T-cell (primary cell): ENCODE measurements at regions not wholly inside any gene's neighbourhood (a gene's known extent, or its start where the extent isn't known, plus 50 kb on each side); places are given as distances from the start of the nearest gene placed in this dataset.

Experiments
- ATAC-seq, 4 experiments: fragments of 200-7000 bp in 3 of 4; fragments of 150-1000 bp in 1 of 4; cut with Tn5 transposase; replicated peaks in 1 of 4; 1 replicate in 3 of 4; 2 replicates in 1 of 4; pipeline ENCODE4 v1.10.0; 2021; ENCODE audit warnings: moderate library complexity in 3 of 4, mild to moderate bottlenecking in 2 of 4, moderate number of reproducible peaks in 1 of 4
- CTCF ChIA-PET, 2 donors: fragments of 300-600 bp; sonication (Branson Sonifier 250); formaldehyde crosslinking; loops; one replicate each; lab custom pipeline; 2022; ENCODE audit warnings: antibody characterized with exemption in 2 of 2; lab: Charles Lee
- POLR2A ChIA-PET, 2 donors: fragments of 300-600 bp; sonication (Branson Sonifier 250); formaldehyde crosslinking; loops; one replicate each; lab custom pipeline; 2022; ENCODE audit warnings: antibody characterized with exemption in 2 of 2; lab: Charles Lee
- DNase-seq, 35 experiments: peaks; one replicate each; pipeline versions ENCODE4 v3.0.0 to v3.0.0-alpha.2; 2013 to 2023
- H3K27ac ChIP-seq: one replicate; pipeline ENCODE4 v1.5.1; 2013; ENCODE audit warnings: low read length
- H3K27me3 ChIP-seq, 2 experiments: replicated peaks in 1 of 2; 1 replicate in 1 of 2; 2 replicates in 1 of 2; pipeline versions ENCODE4 v1.6.1 to v1.7.0; 2013; ENCODE audit warnings: low read length in 1 of 2, mixed read lengths in 1 of 2; ENCODE audit not compliant: control insufficient read depth in 2 of 2, insufficient read depth in 2 of 2; ENCODE audit errors: extremely low read depth in 1 of 2
- H3K36me3 ChIP-seq, 2 donors: 1 replicate in 1 of 2; 2 replicates in 1 of 2; pipeline versions ENCODE4 v1.6.1 to v1.7.0; 2013; ENCODE audit warnings: low read length in 1 of 2; ENCODE audit not compliant: control insufficient read depth in 2 of 2, insufficient read depth in 1 of 2; ENCODE audit errors: extremely low read depth in 1 of 2
- H3K4me1 ChIP-seq, 2 experiments: 1 replicate in 1 of 2; 2 replicates in 1 of 2; pipeline versions ENCODE4 v1.6.1 to v1.7.0; 2013; ENCODE audit warnings: low read length in 2 of 2, mixed read lengths in 1 of 2; ENCODE audit not compliant: insufficient read depth in 2 of 2, control insufficient read depth in 1 of 2; ENCODE audit errors: extremely low read depth in 1 of 2
- H3K4me3 ChIP-seq, 2 donors: 1 replicate in 1 of 2; 2 replicates in 1 of 2; pipeline versions ENCODE4 v1.5.1 to v1.7.0; 2013; ENCODE audit warnings: mild to moderate bottlenecking in 2 of 2, low read length in 1 of 2, moderate library complexity in 1 of 2; ENCODE audit not compliant: control insufficient read depth in 1 of 2; ENCODE audit errors: extremely low read depth in 1 of 2
- H3K9me3 ChIP-seq: 2 replicates; pipeline ENCODE4 v1.7.0; 2013
- H3K27ac Mint-ChIP-seq, 2 donors: one replicate each; pipeline ENCODE4 v1.8.0; 2020 to 2021; ENCODE audit warnings: mild to moderate bottlenecking in 2 of 2, mixed read lengths in 2 of 2
- H3K27me3 Mint-ChIP-seq, 2 donors: one replicate each; pipeline ENCODE4 v1.8.0; 2021 to 2022; ENCODE audit warnings: mixed read lengths in 2 of 2
- H3K36me3 Mint-ChIP-seq: one replicate; pipeline ENCODE4 v1.8.0; 2021; ENCODE audit warnings: mixed read lengths
- H3K4me1 Mint-ChIP-seq, 3 donors: one replicate each; pipeline ENCODE4 v1.8.0; 2020 to 2022; ENCODE audit warnings: mixed read lengths in 3 of 3, mild to moderate bottlenecking in 1 of 3
- H3K4me3 Mint-ChIP-seq, 3 donors: one replicate each; pipeline ENCODE4 v1.8.0; 2020 to 2022; ENCODE audit warnings: mild to moderate bottlenecking in 3 of 3, mixed read lengths in 3 of 3, moderate library complexity in 3 of 3
- H3K9me3 Mint-ChIP-seq, 3 donors: one replicate each; pipeline ENCODE4 v1.8.0; 2020 to 2022; ENCODE audit warnings: mixed read lengths in 3 of 3
- WGBS: methylation state at CpG from one replicate; pipeline ENCODE4 v1.1.5; 2013; ENCODE audit warnings: missing lambda C conversion rate; ENCODE audit not compliant: insufficient coverage; 5-methylcytosine and 5-hydroxymethylcytosine counted together

- H3K4me3 Mint-ChIP-seq, result no peak overlapping the region
- H3K36me3 Mint-ChIP-seq, result no peaks in the 10 kb centered on the region
- no peaks in the 10 kb centered on the region for H3K4me1 Mint-ChIP-seq
- no peak overlapping the region for H3K27ac Mint-ChIP-seq
- no peak for ATAC-seq
- Histone ChIP-seq H3K27ac (no peak overlapping the region), H3K27me3 (no peaks in the 10 kb centered on the region), H3K4me3 (no peak overlapping the region), H3K36me3 (no peaks in the 10 kb centered on the region), H3K9me3 (no peaks in the 10 kb centered on the region), H3K4me1 (no peaks in the 10 kb centered on the region)
- ChIA-PET CTCF (no interaction called here), POLR2A (interaction anchor here in 1 of 2 donors (0.6 kb wide), 1 partner anchor 66 kb away, joined by 3 read pairs; no protein-coding TSS in a partner anchor)
- peaks cover 0 to 6% (median 4%) of the 10 kb centered on the region in 3 donors for H3K9me3 Mint-ChIP-seq
- DNase-seq, result no peak
- H3K27me3 Mint-ChIP-seq, result peaks cover 2 to 7% of the 10 kb centered on the region in 2 donors
- WGBS, result no CpG with 5 or more reads among the region's 1 CpG
These were observed 50.1 kb upstream of the EFEMP1 start for GRCh38 chr2:55973673-55974072.

- ChIA-PET POLR2A (no interaction called here), CTCF (no interaction called here)
These were observed 53.1 kb upstream of the EFEMP1 start for GRCh38 chr2:55976681-55977080.

GRCh38 chr2:55985406-55985805 lies 61.8 kb upstream of the EFEMP1 start:
- no CpG with 5 or more reads among the region's 1 CpG for WGBS

More at GRCh38 chr2:55976681-55977080, 53.1 kb upstream of the EFEMP1 start:
- Mint-ChIP-seq H3K9me3 (peaks cover 0 to 18% (median 16%) of the 10 kb centered on the region in 3 donors), H3K27me3 (peaks cover 2 to 4% of the 10 kb centered on the region in 2 donors), H3K27ac (no peak overlapping the region), H3K4me3 (no peak overlapping the region), H3K4me1 (no peaks in the 10 kb centered on the region), H3K36me3 (no peaks in the 10 kb centered on the region)
- H3K4me3 ChIP-seq, result no peak overlapping the region
- no peaks in the 10 kb centered on the region for H3K9me3 ChIP-seq
- no peaks in the 10 kb centered on the region for H3K36me3 ChIP-seq
- H3K4me1 ChIP-seq, result no peaks in the 10 kb centered on the region
- ATAC-seq (no peak), DNase-seq (no peak)
- no peaks in the 10 kb centered on the region for H3K27me3 ChIP-seq
- H3K27ac ChIP-seq, result no peak overlapping the region

GRCh38 chr2:55986001-55986400 lies 62.4 kb upstream of the EFEMP1 start:
- no peak overlapping the region for H3K4me3 ChIP-seq
- ChIA-PET POLR2A (no interaction called here), CTCF (no interaction called here)
- ATAC-seq (no peak), DNase-seq (no peak)
- no peaks in the 10 kb centered on the region for H3K4me1 ChIP-seq
- no peaks in the 10 kb centered on the region for H3K36me3 ChIP-seq
- H3K27me3 ChIP-seq, result no peaks in the 10 kb centered on the region
- Mint-ChIP-seq H3K9me3 (peaks cover 2 to 7% (median 4%) of the 10 kb centered on the region in 3 donors), H3K27me3 (peaks cover 0 to 2% of the 10 kb centered on the region in 2 donors), H3K27ac (no peak overlapping the region), H3K4me1 (no peaks in the 10 kb centered on the region), H3K4me3 (no peak overlapping the region), H3K36me3 (no peaks in the 10 kb centered on the region)
- no peaks in the 10 kb centered on the region for H3K9me3 ChIP-seq
- WGBS, result 63% methylated on average over 2 of the region's 2 CpGs
- H3K27ac ChIP-seq, result no peak overlapping the region

More at GRCh38 chr2:55985406-55985805, 61.8 kb upstream of the EFEMP1 start:
- Histone ChIP-seq H3K4me3 (no peak overlapping the region), H3K27me3 (no peaks in the 10 kb centered on the region), H3K27ac (no peak overlapping the region), H3K36me3 (no peaks in the 10 kb centered on the region), H3K9me3 (no peaks in the 10 kb centered on the region), H3K4me1 (no peaks in the 10 kb centered on the region)
- CTCF ChIA-PET, result no interaction called here
- Mint-ChIP-seq H3K9me3 (peaks cover 5 to 7% (median 6%) of the 10 kb centered on the region in 3 donors), H3K4me1 (no peaks in the 10 kb centered on the region), H3K27ac (no peak overlapping the region), H3K27me3 (peaks cover 0 to 2% of the 10 kb centered on the region in 2 donors), H3K4me3 (no peak overlapping the region), H3K36me3 (no peaks in the 10 kb centered on the region)
- ATAC-seq, result no peak
- POLR2A ChIA-PET, result no interaction called here
- no peak for DNase-seq

GRCh38 chr2:55986700-55987440 lies 63.3 kb upstream of the EFEMP1 start:
- Mint-ChIP-seq H3K9me3 (peaks cover 0 to 7% (median 0%) of the 10 kb centered on the region in 3 donors), H3K4me1 (no peaks in the 10 kb centered on the region), H3K27ac (no peak overlapping the region), H3K27me3 (peaks cover 2 to 3% of the 10 kb centered on the region in 2 donors), H3K4me3 (no peak overlapping the region), H3K36me3 (no peaks in the 10 kb centered on the region)
- no peaks in the 10 kb centered on the region for H3K36me3 ChIP-seq
- ChIA-PET CTCF (no interaction called here), POLR2A (no interaction called here)
- no peaks in the 10 kb centered on the region for H3K9me3 ChIP-seq
- no peaks in the 10 kb centered on the region for H3K27me3 ChIP-seq
- no peak overlapping the region for H3K4me3 ChIP-seq
- DNase-seq (no peak), ATAC-seq (no peak)
- no peaks in the 10 kb centered on the region for H3K4me1 ChIP-seq
- H3K27ac ChIP-seq, result no peak overlapping the region

- ATAC-seq (no peak), DNase-seq (no peak)
- H3K27ac Mint-ChIP-seq, result no peak overlapping the region
- H3K9me3 Mint-ChIP-seq, result peaks cover 0 to 7% (median 0%) of the 10 kb centered on the region in 3 donors
- Histone ChIP-seq H3K36me3 (no peaks in the 10 kb centered on the region), H3K4me1 (no peaks in the 10 kb centered on the region), H3K27ac (no peak overlapping the region), H3K27me3 (no peaks in the 10 kb centered on the region), H3K4me3 (no peak overlapping the region), H3K9me3 (no peaks in the 10 kb centered on the region)
- no peaks in the 10 kb centered on the region for H3K4me1 Mint-ChIP-seq
- H3K27me3 Mint-ChIP-seq, result peaks cover 3 to 7% of the 10 kb centered on the region in 2 donors
- ChIA-PET CTCF (no interaction called here), POLR2A (no interaction called here)
- 100% methylated on average over 2 of the region's 7 CpGs for WGBS
- no peaks in the 10 kb centered on the region for H3K36me3 Mint-ChIP-seq
- no peak overlapping the region for H3K4me3 Mint-ChIP-seq
These were observed 65.8 kb upstream of the EFEMP1 start for GRCh38 chr2:55989405-55989804.
